ENCODE measurements at regions not wholly inside any gene's neighbourhood (a gene's known extent, or its start where the extent isn't known, plus 50 kb on each side); places are given as distances from the start of the nearest gene placed in this dataset.
A peak's percentile ranks its signal among the peaks of the same experiment; 100 is the strongest.
"Not testable (repeated sequence)": the region's sequence is repeated elsewhere in the genome, so short reads cannot be mapped to it uniquely, and the experiment has no call there.

DNA sequence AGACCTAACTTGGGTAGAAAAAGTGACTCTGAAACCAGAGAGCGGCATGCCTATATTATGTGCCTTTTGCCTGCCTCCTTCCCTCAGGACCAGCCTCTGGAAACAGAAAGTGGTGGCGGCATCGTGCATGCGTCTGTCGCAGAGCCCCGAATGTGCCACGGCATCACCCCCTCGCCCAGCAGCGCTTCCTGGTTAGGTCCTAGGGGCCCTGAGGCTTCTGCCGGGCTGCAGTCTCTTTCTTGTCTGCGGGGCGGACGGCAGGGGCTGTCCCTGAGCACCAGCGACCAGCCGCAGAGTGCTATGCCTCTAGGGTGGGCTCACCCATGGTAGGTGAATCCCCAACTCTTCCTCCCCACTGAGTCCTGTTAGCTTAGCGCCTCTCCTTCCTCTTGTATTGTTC lies 68.7 kb downstream of the VSIG4 start:
- no peak for DNase-seq

DNA sequence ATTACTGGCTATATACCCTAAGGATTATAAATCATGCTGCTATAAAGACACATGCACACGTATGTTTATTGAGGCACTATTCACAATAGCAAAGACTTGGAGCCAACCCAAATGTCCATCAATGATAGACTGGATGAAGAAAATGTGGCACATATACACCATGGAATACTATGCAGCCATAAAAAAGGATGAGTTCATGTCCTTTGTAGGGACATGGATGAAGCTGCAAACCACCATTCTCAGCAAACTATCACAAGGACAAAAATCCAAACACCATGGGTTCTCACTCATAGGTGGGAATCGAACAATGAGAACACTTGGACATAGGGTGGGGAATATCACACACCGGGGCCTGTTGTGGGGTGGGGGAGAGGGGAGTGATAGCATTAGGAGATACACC lies 72.7 kb downstream of the VSIG4 start:
- DNase-seq: not testable (repeated sequence)

DNA sequence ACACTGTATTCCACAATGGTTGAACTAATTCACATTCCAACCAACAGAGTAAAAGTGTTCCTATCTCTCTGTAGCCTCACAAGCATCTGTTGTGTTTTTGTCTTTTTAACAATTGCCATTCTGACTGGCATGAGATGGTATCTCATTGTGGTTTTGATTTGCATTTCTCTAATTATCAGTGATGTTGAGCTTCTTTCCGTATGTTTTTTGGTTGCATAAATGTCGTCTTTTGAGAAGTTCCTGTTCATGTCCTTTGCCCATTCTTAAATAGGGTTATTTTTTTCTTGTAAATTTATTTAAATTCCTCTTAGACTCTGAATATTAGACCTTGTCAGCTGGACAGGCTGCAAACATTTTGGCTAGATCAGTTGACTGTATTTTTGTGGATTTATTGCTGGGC lies 78.2 kb downstream of the VSIG4 start:
- no peak for DNase-seq

DNA sequence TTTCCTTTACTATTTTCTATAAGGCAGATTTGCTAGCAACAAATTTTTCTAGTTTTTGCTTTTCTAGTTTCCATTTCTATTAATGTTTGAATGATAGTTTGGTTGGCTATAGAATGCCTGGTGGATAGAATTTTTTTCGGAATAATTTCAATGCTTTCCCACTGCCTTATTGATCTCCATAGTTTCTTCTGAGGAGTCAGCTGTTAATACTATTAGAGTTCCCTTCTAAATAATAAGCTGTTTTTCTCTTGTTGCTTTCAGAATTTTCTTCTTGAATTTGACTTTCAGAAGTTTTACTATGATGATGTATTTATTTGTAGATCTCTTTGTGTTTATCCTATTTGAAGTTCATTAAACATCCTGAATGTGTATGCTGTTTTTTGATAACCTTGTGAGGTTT lies 91.8 kb downstream of the VSIG4 start:
- DNase-seq: no peak

DNA sequence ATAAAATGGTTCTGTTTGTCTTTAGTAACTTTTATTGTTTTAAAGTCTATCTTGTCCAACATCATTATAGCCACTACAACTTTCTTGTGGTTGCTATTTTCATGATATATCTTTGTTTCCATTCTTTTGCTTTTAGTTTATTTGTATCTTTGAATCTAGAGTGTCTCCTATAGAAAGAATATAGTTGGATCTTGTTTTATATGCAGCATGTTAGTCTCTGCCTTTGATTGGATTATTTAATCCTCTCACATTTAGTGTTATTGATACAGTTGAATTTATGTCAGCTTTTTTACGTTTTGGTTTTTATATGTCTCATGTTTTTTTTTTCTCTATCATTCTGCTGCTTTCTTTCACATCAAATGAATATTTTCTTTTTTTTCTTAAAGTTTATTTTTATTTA lies 98.1 kb downstream of the VSIG4 start:
- no peak for DNase-seq

DNA sequence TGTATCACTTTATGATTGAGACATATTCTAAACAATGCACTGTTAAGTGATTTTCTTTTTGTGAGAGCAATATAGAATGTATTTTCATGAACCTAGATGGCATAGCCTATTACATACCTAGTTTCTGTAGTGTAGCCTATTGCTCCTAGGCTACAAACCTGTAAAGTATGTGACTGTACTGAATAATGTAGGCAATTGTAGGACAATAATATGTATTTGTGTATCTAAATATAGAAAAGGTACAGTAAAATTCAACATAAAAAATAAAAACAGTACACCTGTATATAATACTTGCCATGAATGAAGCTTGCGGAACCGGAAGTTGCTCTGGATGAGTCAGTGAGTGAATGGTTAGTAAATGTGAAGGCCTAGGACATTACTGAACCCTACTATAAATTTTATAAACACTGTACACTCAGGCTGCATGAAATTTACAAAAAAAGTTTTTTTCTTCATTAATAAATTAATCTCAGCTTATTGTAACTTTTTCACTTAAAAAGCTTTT lies 106.7 kb downstream of the VSIG4 start:
- DNase-seq: no peak

DNA sequence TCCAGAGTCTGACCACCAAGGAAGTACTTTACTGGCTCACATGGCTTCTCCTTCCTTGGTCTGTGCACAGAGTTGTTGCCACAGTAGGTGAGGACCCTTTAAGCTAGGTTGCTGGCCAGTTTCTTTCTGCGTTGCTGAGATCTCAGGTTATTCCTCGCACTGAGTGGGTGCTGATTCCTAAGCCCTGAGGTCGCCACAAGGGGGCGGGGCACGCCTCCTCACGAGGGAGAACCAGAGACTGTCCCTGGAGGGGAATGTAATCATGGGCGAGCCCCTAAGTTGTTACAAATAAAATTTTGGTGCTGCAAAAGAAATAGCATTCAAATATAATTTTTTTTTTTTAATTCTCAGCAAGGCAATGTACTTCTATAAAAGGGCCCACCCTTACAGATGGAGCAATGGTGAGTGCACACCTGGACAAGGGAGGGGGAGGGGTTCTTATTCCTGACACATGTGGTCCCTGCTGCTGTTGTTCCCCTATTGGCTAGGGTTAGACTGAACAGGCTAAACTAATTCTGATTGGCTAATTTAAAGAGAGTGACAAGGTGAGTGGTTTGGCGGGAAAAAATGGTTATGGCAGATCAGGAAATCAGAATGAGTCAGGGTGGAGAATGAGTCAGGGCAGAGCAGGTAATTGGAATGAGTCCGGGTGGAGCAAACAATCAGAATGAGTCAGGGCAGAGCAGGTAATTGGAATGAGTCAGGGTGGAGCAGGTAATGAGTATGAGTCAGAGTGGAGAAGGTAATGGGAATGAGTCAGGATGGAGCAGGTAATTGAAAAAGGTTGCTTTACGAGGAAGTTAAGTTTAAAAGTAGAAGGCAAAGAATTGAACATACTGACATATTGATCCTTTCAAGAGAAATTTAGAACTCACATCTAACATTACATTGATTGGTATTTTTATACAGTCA lies 107.5 kb downstream of the VSIG4 start:
- no peak for DNase-seq

DNA sequence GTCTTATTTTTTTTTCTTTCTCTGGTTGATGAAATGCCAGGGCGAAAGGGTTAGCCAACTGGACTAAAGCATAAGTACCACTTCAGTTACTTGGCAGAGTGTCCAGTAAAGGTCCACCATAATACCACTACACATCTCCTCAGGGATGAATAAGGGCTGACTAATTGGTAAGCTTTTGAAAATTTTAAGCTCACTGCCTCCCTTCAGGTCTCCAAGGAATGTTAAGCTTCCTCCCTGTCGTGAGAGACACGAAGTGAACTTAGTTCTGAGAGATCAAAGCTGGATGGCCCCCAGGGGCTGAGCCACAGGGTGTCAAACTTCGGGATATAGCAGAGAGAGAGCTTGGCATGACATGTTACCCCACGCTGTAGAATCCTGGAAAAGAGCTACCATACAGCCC lies 111.4 kb downstream of the VSIG4 start:
- no peak for DNase-seq

DNA sequence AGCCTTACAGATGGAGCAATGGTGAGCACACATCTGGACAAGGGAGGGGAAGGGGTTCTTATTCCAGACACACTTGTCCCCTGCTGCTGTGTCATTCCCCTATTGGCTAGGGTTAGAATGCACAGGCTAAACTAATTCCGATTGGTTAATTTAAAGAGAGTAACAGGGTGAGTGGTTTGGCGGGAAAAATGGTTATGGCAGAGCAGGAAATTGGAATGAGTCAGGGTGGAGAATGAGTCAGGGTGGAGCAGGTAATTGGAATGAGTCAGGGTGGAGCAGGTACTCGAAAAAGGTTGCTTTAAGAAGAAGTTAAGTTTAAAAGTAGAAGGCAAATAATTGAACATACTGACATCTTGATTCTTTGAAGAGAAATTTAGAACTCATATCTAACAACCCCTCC lies 112.5 kb downstream of the VSIG4 start:
- DNase-seq: not testable (repeated sequence)

DNA sequence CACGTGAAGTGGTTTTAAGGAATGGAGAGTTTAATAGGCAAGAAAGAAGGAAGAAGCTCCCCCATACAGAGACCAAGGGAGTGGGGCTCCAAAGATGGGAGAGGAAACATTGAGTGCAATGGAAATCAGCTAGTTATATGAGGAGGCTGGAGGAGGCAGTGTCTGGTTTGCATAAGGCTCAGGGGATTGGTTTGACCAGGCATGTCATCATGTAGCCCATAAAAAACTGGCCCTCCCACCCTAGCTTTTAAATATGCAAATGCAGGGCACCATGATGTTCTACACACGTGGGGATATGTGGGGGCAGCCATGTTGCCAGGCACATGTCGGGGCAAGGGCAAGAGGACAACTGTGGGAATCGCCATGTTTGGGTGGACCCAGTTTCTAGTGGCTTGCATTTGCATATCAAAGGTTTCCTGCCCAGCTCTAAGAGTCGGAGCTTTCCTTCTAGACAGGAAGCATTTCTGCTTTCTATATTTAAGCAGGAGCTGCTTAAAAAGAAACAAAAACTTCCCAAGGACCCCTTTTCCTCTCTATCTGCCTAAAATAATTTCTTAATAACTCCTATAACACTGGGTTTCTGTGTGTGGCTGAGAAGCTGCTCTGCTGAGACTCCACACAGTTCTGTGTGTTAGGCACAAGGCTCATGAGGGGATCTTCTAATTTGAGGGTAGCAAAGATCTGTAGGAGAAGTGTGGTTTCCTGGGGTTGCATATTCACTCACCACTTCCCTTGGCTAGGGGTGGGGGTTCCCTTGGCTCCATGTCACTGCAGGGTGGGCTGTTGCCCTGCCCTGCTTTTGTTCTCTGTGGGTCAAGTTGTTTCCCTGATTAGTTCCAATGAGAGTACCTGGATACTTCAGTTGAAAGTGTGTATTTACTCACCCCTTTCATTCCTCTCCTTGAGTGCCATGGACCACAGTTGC lies 113.5 kb downstream of the VSIG4 start:
- peak in 2 of 4 experiments; percentile 1 to 2 for DNase-seq

DNA sequence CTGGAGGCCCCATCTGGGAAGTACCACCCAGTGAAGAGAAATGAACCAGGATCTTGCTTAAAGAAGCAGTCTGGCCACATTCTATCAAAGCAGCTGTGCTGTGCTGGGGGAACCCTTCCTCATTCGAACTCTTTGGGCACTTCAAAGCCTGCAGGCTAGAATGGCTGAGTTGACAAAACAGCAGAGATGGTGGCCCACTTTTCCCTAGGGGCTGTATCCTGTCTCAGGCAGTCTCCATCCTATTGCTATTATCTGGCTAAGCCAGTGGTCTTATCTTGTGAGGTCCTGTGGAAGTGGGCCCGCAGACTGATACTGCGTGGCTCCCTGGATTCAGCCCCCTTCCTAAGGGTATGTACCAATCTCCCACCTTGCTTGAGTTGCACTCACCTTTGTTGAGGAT lies 114.3 kb downstream of the VSIG4 start:
- DNase-seq: no peak

DNA sequence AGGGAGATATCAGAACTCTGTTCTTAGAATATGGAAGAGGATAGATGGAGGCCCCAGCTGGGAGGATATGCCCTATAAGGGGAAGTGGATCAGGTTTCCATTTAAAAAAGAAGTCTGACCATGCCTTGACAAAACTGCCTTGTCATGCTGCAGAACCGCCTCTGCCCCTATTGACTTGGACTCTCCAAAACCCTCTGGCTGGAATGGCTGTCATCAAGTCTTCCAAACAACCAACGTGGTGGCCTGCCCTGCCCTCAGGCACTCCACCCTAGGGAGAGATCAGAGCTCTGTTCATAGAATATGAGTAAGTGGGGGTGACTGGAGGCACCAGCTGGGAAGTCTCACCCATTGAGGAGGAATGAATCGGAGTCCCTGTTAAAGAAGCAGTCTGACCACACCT lies 114.9 kb downstream of the VSIG4 start:
- no peak for DNase-seq

DNA sequence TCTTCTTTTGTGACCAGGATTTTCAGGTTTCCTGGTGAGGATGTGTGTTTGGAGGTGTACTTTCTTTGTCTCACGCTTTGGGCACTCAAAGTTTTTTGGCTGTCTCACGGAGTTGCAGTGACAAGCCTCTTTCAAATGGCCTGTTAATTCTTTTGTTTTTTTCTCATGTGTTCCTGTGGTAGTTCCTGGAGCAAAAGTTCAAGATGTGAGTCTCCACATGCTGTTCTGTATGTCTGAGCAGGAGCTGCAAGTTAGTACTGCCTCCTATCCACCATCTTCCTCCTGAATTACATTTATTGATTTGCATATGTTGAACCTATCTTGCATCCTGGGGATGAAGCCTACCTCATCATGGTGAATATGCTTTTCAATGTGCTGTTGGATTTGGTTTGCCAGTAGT lies 118.5 kb downstream of the VSIG4 start:
- no peak for DNase-seq

DNA sequence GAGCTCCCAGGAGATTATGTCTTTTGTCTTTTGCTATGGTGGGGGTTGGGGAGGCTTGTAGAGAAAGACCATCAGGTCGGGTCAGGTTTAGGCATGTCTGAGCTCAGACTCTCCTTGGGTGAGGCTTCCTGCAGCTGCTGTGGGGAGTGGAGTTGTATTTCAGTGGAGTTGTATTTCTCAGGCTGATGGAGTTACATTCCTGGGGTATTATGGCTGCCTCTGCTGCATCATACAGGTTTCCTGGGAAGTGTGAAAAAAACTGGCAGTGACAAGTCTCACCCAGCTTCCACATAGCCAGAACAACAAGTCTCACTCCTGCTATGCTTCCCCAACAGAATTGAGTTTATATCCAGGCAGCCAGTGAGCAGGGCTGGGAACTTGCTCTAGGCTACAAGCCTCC lies 119.3 kb downstream of the VSIG4 start:
- no peak for DNase-seq

DNA sequence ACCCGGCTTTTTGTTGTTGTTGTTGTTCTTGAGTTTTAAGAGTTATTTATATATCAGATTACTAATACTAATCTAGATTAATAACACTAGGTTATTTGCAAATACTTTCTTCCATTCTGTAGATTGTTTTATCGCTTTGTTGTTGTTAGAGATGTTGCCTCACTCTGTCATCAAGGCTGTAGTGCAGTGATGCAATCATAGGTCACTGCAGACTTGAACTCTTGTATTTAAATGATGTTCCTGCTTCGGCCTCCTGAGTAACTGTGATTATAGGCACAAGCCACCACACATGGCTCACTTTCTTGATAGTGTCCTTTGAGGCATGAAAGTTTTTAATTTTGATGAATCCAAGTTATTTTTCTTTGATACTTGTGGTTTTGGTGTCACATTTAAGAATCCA lies 129.0 kb downstream of the VSIG4 start:
- DNase-seq: no peak

DNA sequence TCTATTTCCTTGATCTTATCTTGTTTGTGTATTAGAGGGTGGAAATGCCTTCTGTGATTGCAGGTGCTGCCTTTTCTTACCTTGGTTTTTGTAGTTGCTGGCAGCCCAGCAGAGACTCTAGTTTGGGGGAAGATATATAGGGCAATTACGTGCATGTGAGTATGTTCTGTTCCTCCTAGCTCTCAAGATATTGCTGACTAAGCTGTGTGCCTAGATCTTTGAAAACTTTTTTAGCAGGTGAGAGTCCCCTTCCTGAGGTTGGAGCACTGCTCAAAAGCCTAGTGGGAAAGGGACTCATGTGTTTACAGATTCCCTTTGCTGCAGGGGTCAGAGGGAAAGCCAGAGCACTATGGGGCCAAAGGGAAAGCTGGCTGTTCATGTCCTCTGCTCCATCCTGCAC lies 136.1 kb downstream of the VSIG4 start:
- DNase-seq: no peak

DNA sequence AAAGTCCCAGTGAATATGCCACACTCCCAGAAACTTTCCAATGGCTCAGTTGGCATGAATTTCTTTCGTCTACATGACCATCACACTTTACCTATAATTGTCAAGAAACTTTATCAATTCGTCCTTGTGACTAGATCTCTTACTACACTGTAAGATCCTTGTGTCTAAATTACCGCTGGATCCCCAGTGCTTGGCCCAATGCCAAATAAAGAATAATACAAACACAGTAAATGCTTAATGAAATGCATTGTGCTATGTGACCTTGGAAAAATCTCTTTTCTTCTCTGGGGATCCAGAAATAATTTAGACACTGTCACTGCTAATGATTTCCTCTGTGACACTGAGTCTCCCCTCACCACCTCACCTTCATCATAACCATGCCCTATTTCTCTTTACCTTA lies 137.9 kb downstream of the VSIG4 start:
- no peak for DNase-seq

DNA sequence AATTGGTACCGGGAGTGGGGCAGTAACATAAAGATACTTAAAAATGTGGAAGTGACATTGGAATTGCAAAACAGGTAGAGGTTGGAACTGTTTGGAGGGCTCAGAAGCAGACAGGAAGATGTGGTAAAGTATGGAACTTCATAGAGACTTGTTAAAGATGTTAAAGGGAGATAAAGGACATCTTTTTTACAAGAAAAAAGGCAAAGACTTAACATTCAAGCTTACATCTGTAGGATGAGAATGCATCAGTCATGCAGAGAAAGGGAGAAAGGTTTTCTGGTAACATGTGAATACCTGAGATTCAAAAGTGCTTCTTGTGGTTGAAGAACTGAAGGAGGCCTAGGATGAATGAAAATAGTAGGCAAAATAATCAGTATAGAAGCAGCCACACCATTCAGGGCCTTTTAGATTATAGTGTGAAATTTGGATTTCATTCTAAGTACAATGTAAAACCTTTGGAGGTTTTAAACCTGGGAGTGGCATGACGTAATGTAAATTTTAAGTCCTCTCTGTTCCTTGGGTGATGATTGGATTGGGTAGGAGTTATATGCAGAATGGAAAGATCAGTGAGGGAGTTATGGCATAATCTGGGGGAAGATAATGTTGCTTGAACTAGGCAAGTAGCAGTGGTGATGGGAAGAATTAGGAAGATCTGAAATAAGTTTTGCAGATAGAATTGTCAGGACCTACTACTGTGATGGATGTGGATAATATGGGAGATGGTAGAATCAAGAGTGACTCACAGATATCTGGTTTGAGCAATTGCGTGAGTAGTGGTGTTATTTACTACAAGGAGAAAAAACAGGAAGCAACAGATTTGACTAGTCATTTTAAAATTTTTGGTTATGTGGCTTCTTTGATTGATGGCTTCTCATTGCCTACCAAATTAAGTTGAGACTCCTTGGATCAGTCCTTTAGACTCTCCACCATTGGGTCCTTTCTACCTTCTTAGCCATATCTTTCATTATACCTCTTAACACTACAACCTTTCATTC lies 138.7 kb downstream of the VSIG4 start:
- no peak for DNase-seq

DNA sequence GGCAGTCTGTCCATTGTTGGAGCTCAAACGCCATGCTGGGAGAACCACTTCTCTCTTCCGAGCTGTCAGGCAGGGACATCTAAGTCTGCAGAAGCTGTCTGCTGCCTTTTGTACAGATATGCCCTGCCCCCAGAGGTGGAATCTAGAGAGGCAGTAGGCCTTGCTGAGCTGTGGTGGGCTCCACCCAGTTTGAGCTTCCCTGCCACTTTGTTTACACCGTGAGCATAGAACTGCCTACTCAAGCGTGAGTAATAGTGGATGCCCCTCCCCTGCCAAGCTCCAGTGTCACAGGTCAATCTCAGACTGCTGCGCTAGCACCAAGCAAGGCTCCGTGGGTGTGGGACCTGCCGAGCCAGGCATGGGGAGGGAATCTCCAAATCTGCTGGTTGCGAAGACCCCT lies 145.7 kb downstream of the VSIG4 start:
- no peak for DNase-seq

DNA sequence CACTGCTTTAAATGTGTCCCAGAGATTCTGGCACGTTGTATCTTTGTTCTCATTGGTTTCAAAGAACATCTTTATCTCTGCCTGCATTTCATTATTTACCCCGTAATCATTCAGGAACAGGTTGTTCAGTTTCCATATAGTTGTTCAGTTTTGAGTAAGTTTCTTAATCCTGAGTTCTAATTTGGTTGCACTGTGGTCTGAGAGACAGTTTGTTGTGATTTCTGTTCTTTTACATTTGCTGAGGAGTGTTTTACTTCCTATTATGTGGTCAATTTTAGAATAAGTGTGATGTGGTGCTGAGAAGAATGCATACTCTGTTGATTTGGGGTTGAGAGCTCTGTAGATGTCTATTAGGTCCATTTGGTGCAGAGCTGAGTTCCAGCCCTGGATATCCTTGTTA lies 148.1 kb downstream of the VSIG4 start:
- DNase-seq: not testable (repeated sequence)

DNA sequence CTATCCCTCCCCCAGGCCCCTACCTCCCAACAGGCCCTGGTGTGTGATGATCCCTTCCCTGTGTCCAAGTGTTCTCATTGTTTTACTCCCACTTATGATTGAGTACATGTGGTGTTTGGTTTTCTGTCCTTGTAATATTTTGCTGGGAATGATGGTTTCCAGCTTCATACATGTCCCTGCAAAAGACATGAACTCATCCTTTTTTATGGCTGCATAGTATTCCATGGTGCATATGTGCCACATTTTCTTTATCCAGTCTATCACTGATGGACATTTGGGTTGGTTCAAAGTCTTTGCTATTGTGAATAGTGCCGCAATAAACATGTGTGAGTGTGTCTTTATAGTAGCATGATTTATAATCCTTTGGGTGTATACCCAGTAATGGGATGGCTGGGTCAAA lies 151.7 kb downstream of the VSIG4 start:
- not testable (repeated sequence) for DNase-seq

DNA sequence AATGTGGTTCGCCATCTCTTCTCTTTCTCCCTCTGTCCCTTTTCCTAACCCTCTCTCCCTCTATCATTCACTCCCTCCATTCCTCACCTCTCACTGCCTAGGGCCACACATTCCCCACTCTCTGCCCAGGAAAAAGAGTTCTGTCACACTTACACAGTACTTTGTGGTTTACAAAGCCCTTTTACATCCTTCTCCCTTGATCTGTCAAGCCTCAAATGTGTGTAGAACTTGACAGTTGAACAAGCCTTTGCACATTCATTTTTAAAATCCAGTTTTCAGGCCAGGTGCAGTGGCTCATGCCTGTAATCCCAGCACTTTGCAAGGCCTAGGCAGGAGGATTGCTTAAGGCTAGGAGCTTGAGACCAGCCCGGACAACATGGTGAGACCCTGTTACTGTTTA lies 156.3 kb downstream of the VSIG4 start:
- no peak for DNase-seq
